CD4-positive, CD25-positive, alpha-beta regulatory T cell (primary cell): ENCODE measurements at regions not wholly inside any gene's neighbourhood (a gene's known extent, or its start where the extent isn't known, plus 50 kb on each side); places are given as distances from the start of the nearest gene placed in this dataset.

Experiments
- ATAC-seq, 2 donors: fragments of 150-1000 bp; cut with Tn5 transposase; one replicate each; pipeline ENCODE4 v1.10.0; 2021; ENCODE audit warnings: low read depth in 2 of 2, moderate number of reproducible peaks in 2 of 2, moderate library complexity in 1 of 2
- DNase-seq, 3 donors: peaks; one replicate each; pipeline versions ENCODE4 v3.0.0 to v3.0.0-alpha.2; 2012 to 2022; ENCODE audit warnings: mixed read lengths in 1 of 3
- H3K27ac ChIP-seq: one replicate; pipeline ENCODE4 v1.7.0; 2013; ENCODE audit warnings: mild to moderate bottlenecking, low read length; ENCODE audit not compliant: insufficient read depth, poor library complexity, severe bottlenecking
- H3K27me3 ChIP-seq: one replicate; pipeline ENCODE4 v1.7.0; 2013; ENCODE audit warnings: low read length; ENCODE audit not compliant: control insufficient read depth, insufficient read depth
- H3K36me3 ChIP-seq: one replicate; pipeline ENCODE4 v1.7.0; 2013; ENCODE audit warnings: mild to moderate bottlenecking, low read length, moderate library complexity; ENCODE audit not compliant: control insufficient read depth, insufficient read depth
- H3K4me1 ChIP-seq: 2 replicates; pipeline ENCODE4 v1.7.0; 2013; ENCODE audit warnings: mild to moderate bottlenecking, low read length; ENCODE audit not compliant: insufficient read depth, control insufficient read depth, poor library complexity, severe bottlenecking
- H3K4me3 ChIP-seq: one replicate; pipeline ENCODE4 v1.7.0; 2013; ENCODE audit warnings: low read depth, mild to moderate bottlenecking, low read length, moderate library complexity
- H3K9me3 ChIP-seq, 2 experiments: 1 replicate in 1 of 2; 2 replicates in 1 of 2; pipeline ENCODE4 v1.7.0; 2013; ENCODE audit warnings: low read length in 2 of 2, mild to moderate bottlenecking in 1 of 2, moderate library complexity in 1 of 2; ENCODE audit not compliant: control insufficient read depth in 2 of 2
- H3K27ac Mint-ChIP-seq, 3 donors: one replicate each; pipeline ENCODE4 v1.8.0; 2020 to 2022; ENCODE audit warnings: mild to moderate bottlenecking in 3 of 3, mixed read lengths in 3 of 3, moderate library complexity in 2 of 3
- H3K27me3 Mint-ChIP-seq: one replicate; pipeline ENCODE4 v1.8.0; 2022; ENCODE audit warnings: mild to moderate bottlenecking, mixed read lengths
- H3K36me3 Mint-ChIP-seq: one replicate; pipeline ENCODE4 v1.8.0; 2020; ENCODE audit warnings: mixed read lengths
- H3K4me1 Mint-ChIP-seq, 4 donors: one replicate each; pipeline ENCODE4 v1.8.0; 2020 to 2022; ENCODE audit warnings: mixed read lengths in 4 of 4, mild to moderate bottlenecking in 1 of 4
- H3K4me3 Mint-ChIP-seq, 4 donors: one replicate each; pipeline ENCODE4 v1.8.0; 2020 to 2022; ENCODE audit warnings: mild to moderate bottlenecking in 4 of 4, mixed read lengths in 4 of 4, moderate library complexity in 3 of 4
- H3K9me3 Mint-ChIP-seq, 7 donors: one replicate each; pipeline ENCODE4 v1.8.0; 2020 to 2022; ENCODE audit warnings: mixed read lengths in 7 of 7, mild to moderate bottlenecking in 3 of 7, moderate library complexity in 2 of 7

- H3K4me1 ChIP-seq, result no peaks in the 10 kb centered on the region
- H3K9me3 ChIP-seq, result no peaks in the 10 kb centered on the region
- no peaks in the 10 kb centered on the region for H3K36me3 ChIP-seq
- DNase-seq (no peak), ATAC-seq (no peak)
- H3K27me3 Mint-ChIP-seq, result no peaks in the 10 kb centered on the region
- H3K4me3 Mint-ChIP-seq, result no peak overlapping the region
- no peaks in the 10 kb centered on the region for H3K36me3 Mint-ChIP-seq
- H3K27ac Mint-ChIP-seq, result no peak overlapping the region
- peaks cover 3 to 23% (median 16%) of the 10 kb centered on the region in 7 donors for H3K9me3 Mint-ChIP-seq
- no peaks in the 10 kb centered on the region for H3K4me1 Mint-ChIP-seq
- no peak overlapping the region for H3K27ac ChIP-seq
- H3K27me3 ChIP-seq, result no peaks in the 10 kb centered on the region
- no peak overlapping the region for H3K4me3 ChIP-seq
These were observed 1341.3 kb downstream of the LRFN5 start for GRCh38 chr14:42947991-42948390.

- DNase-seq (no peak), ATAC-seq (no peak)
- Histone ChIP-seq H3K27me3 (no peaks in the 10 kb centered on the region), H3K4me1 (no peaks in the 10 kb centered on the region), H3K4me3 (no peak overlapping the region), H3K9me3 (no peaks in the 10 kb centered on the region), H3K36me3 (no peaks in the 10 kb centered on the region), H3K27ac (no peak overlapping the region)
- Mint-ChIP-seq H3K9me3 (peaks cover 0 to 19% (median 3%) of the 10 kb centered on the region in 7 donors), H3K4me1 (no peaks in the 10 kb centered on the region), H3K27ac (no peak overlapping the region), H3K36me3 (no peaks in the 10 kb centered on the region), H3K4me3 (no peak overlapping the region), H3K27me3 (no peaks in the 10 kb centered on the region)
These were observed 1337.6 kb downstream of the LRFN5 start for GRCh38 chr14:42944284-42944683.

GRCh38 chr14:42931308-42931707, 1324.6 kb downstream of the LRFN5 start:
- no peaks in the 10 kb centered on the region for H3K27me3 Mint-ChIP-seq
- H3K4me1 Mint-ChIP-seq, result no peaks in the 10 kb centered on the region
- no peaks in the 10 kb centered on the region for H3K4me1 ChIP-seq
- no peaks in the 10 kb centered on the region for H3K36me3 Mint-ChIP-seq
- no peak for DNase-seq
- no peak overlapping the region for H3K4me3 Mint-ChIP-seq
- no peak overlapping the region for H3K27ac ChIP-seq
- no peaks in the 10 kb centered on the region for H3K9me3 ChIP-seq
- no peaks in the 10 kb centered on the region for H3K36me3 ChIP-seq
- H3K9me3 Mint-ChIP-seq, result peaks cover 0 to 34% (median 9%) of the 10 kb centered on the region in 7 donors
- no peak overlapping the region for H3K4me3 ChIP-seq
- no peak for ATAC-seq
- H3K27me3 ChIP-seq, result no peaks in the 10 kb centered on the region
- H3K27ac Mint-ChIP-seq, result no peak overlapping the region

- Histone ChIP-seq H3K36me3 (no peaks in the 10 kb centered on the region), H3K9me3 (peaks cover 0 to 3% of the 10 kb centered on the region in 2 experiments), H3K27me3 (no peaks in the 10 kb centered on the region), H3K4me1 (no peaks in the 10 kb centered on the region), H3K27ac (no peak overlapping the region), H3K4me3 (no peak overlapping the region)
- Mint-ChIP-seq H3K27me3 (no peaks in the 10 kb centered on the region), H3K4me3 (no peak overlapping the region), H3K36me3 (no peaks in the 10 kb centered on the region), H3K27ac (no peak overlapping the region), H3K4me1 (no peaks in the 10 kb centered on the region), H3K9me3 (peaks cover 3 to 47% (median 9%) of the 10 kb centered on the region in 7 donors)
- ATAC-seq (no peak), DNase-seq (no peak)
These were observed 1323.3 kb downstream of the LRFN5 start for GRCh38 chr14:42929806-42930480.

- H3K4me1 Mint-ChIP-seq, result no peaks in the 10 kb centered on the region
- H3K4me3 Mint-ChIP-seq, result no peak overlapping the region
- no peaks in the 10 kb centered on the region for H3K36me3 ChIP-seq
- H3K9me3 Mint-ChIP-seq, result peaks cover 7 to 51% (median 15%) of the 10 kb centered on the region in 7 donors
- no peak overlapping the region for H3K27ac ChIP-seq
- no peaks in the 10 kb centered on the region for H3K27me3 Mint-ChIP-seq
- H3K27me3 ChIP-seq, result no peaks in the 10 kb centered on the region
- H3K9me3 ChIP-seq, result peaks cover 0 to 3% of the 10 kb centered on the region in 2 experiments
- H3K27ac Mint-ChIP-seq, result no peak overlapping the region
- no peaks in the 10 kb centered on the region for H3K4me1 ChIP-seq
- ATAC-seq (no peak), DNase-seq (no peak)
- no peaks in the 10 kb centered on the region for H3K36me3 Mint-ChIP-seq
- no peak overlapping the region for H3K4me3 ChIP-seq
These were observed 1320.6 kb downstream of the LRFN5 start for GRCh38 chr14:42927313-42927712.

GRCh38 chr14:42921901-42922300, 1315.2 kb downstream of the LRFN5 start:
- no peaks in the 10 kb centered on the region for H3K27me3 Mint-ChIP-seq
- DNase-seq (no peak), ATAC-seq (no peak)
- Histone ChIP-seq H3K4me3 (no peak overlapping the region), H3K36me3 (no peaks in the 10 kb centered on the region), H3K4me1 (no peaks in the 10 kb centered on the region), H3K9me3 (peaks cover 0 to 3% of the 10 kb centered on the region in 2 experiments), H3K27me3 (no peaks in the 10 kb centered on the region), H3K27ac (no peak overlapping the region)
- no peaks in the 10 kb centered on the region for H3K36me3 Mint-ChIP-seq
- no peaks in the 10 kb centered on the region for H3K4me1 Mint-ChIP-seq
- H3K27ac Mint-ChIP-seq, result no peak overlapping the region
- peaks cover 0 to 38% (median 9%) of the 10 kb centered on the region in 7 donors for H3K9me3 Mint-ChIP-seq
- no peak overlapping the region for H3K4me3 Mint-ChIP-seq

GRCh38 chr14:42918615-42919014, 1311.9 kb downstream of the LRFN5 start:
- ATAC-seq (no peak), DNase-seq (no peak)
- Mint-ChIP-seq H3K4me3 (no peak overlapping the region), H3K27ac (no peak overlapping the region), H3K36me3 (no peaks in the 10 kb centered on the region), H3K9me3 (peaks cover 0 to 38% (median 6%) of the 10 kb centered on the region in 7 donors), H3K27me3 (no peaks in the 10 kb centered on the region), H3K4me1 (no peaks in the 10 kb centered on the region)
- Histone ChIP-seq H3K27me3 (no peaks in the 10 kb centered on the region), H3K4me3 (no peak overlapping the region), H3K36me3 (no peaks in the 10 kb centered on the region), H3K27ac (no peak overlapping the region), H3K9me3 (peaks cover 0 to 11% of the 10 kb centered on the region in 2 experiments), H3K4me1 (no peaks in the 10 kb centered on the region)

DNA sequence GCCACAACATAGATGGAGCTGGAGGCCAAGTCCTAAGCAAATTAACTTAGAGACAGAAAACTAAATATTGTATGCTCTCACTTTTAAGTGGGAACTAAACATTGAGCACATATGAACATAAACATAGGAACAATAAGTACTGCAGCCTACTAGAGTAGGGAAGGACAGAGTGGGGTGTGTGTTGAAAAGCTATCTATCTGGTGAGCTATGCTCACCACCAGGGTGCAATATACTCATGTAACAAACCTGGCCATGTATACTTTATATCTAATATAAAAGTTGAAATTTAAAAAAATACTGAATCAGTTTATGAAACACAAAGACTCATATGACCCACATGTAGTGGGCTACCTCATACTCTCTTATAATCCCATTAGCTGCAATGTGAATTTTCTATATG, 1305.0 kb downstream of the LRFN5 start:
- no peaks in the 10 kb centered on the region for H3K4me1 Mint-ChIP-seq
- H3K4me3 ChIP-seq, result no peak overlapping the region
- no peaks in the 10 kb centered on the region for H3K27me3 Mint-ChIP-seq
- no peak overlapping the region for H3K27ac Mint-ChIP-seq
- no peak overlapping the region for H3K4me3 Mint-ChIP-seq
- ATAC-seq (no peak), DNase-seq (no peak)
- no peaks in the 10 kb centered on the region for H3K36me3 Mint-ChIP-seq
- no peaks in the 10 kb centered on the region for H3K4me1 ChIP-seq
- H3K27me3 ChIP-seq, result no peaks in the 10 kb centered on the region
- peaks cover 0 to 11% of the 10 kb centered on the region in 2 experiments for H3K9me3 ChIP-seq
- no peaks in the 10 kb centered on the region for H3K36me3 ChIP-seq
- peaks cover 0 to 27% (median 3%) of the 10 kb centered on the region in 7 donors for H3K9me3 Mint-ChIP-seq
- no peak overlapping the region for H3K27ac ChIP-seq
